GM12878 (cell line): ENCODE measurements at regions not wholly inside any gene's neighbourhood (a gene's known extent, or its start where the extent isn't known, plus 50 kb on each side); places are given as distances from the start of the nearest gene placed in this dataset.

Source experiments
- ATAC-seq: fragments of 200-7000 bp; cut with Tn5 transposase; 3 replicates; pipeline ENCODE4 v1.9.1; 2020; ENCODE audit warnings: mild to moderate bottlenecking, moderate library complexity
- BruUV-seq: library from RNA; stranded (reverse); fragments of 400-500 nt; replicated peaks from 2 replicates; lab custom pipeline; 2021; lab: Mats Ljungman, UMichigan
- CTCF ChIA-PET: fragments of 300-600 bp; sonication (Branson Sonifier 250); formaldehyde crosslinking; extraction: SDS; loops from one replicate; lab custom pipeline; 2021; ENCODE audit warnings: inconsistent platforms; lab: Yijun Ruan, JAX
- POLR2A ChIA-PET: fragments of 350-600 bp; formaldehyde crosslinking; extraction: SDS; loops from one replicate; lab custom pipeline; 2021; ENCODE audit warnings: inconsistent platforms; lab: Charles Lee
- RAD21 ChIA-PET: fragments of 300-600 bp; sonication (Branson Sonifier 250); formaldehyde crosslinking; loops from one replicate; lab custom pipeline; 2023; ENCODE audit warnings: antibody characterized with exemption; ENCODE audit not compliant: unreplicated experiment; lab: Charles Lee
- SMC1A ChIA-PET: fragments of 300-600 bp; sonication (Branson Sonifier 250); formaldehyde crosslinking; loops from one replicate; lab custom pipeline; 2023; ENCODE audit not compliant: unreplicated experiment, uncharacterized antibody; lab: Charles Lee
- DNase-seq: peaks from one replicate; pipeline ENCODE4 v3.0.0-alpha.2; 2011; ENCODE audit warnings: low read depth, low spot score
- FAIRE-seq: peaks from 3 replicates; lab custom pipeline; 2011; peaks lifted over from hg19 to GRCh38; lab: Jason Lieb, UNC
- H2AFZ ChIP-seq: 2 replicates; pipeline ENCODE4 v1.6.0; 2011; ENCODE audit warnings: low read depth, low read length, control low read depth; ENCODE audit not compliant: control insufficient read depth
- H3K27ac ChIP-seq: 2 replicates; pipeline ENCODE4 v1.5.1; 2011; ENCODE audit warnings: control low read depth; ENCODE audit not compliant: control insufficient read depth, insufficient read depth
- H3K27me3 ChIP-seq, 2 experiments: replicated peaks in 1 of 2; 2 replicates each; pipeline versions ENCODE4 v1.6.0 to v1.6.1; 2011; ENCODE audit warnings: low read length in 1 of 2; ENCODE audit not compliant: control insufficient read depth in 2 of 2, insufficient read depth in 2 of 2
- H3K36me3 ChIP-seq, 2 experiments: 2 replicates each; pipeline ENCODE4 v1.5.1; 2011; ENCODE audit warnings: low read length in 1 of 2; ENCODE audit not compliant: control insufficient read depth in 2 of 2, insufficient read depth in 2 of 2
- H3K4me1 ChIP-seq: 2 replicates; pipeline ENCODE4 v1.6.1; 2011; ENCODE audit warnings: mild to moderate bottlenecking, low read length, moderate library complexity, mixed read lengths; ENCODE audit not compliant: control insufficient read depth, insufficient read depth
- H3K4me2 ChIP-seq: 2 replicates; pipeline ENCODE4 v1.6.0; 2011; ENCODE audit warnings: control low read depth; ENCODE audit not compliant: control insufficient read depth, insufficient read depth
- H3K4me3 ChIP-seq: fragments of 200-600 bp; sonication (generic); 2 replicates; pipeline ENCODE4 v1.5.1; 2016
- H3K79me2 ChIP-seq: 2 replicates; pipeline ENCODE4 v1.6.0; 2011; ENCODE audit warnings: low read length; ENCODE audit not compliant: control insufficient read depth, insufficient read depth
- H3K9ac ChIP-seq: 2 replicates; pipeline ENCODE4 v1.8.0; 2011; ENCODE audit warnings: low read length, control low read depth, mixed read lengths; ENCODE audit not compliant: control insufficient read depth, insufficient read depth
- H3K9me3 ChIP-seq: replicated peaks from 3 replicates; pipeline ENCODE4 v1.5.1; 2011; ENCODE audit warnings: mild to moderate bottlenecking, low read length; ENCODE audit not compliant: control insufficient read depth, insufficient read depth
- H4K20me1 ChIP-seq: 2 replicates; pipeline ENCODE4 v1.6.0; 2011; ENCODE audit not compliant: control insufficient read depth, insufficient read depth
- BMI1 ChIP-seq: fragments of 450-650 bp; IDR thresholded peaks from 2 replicates; pipeline ENCODE4 v1.6.1; 2016; ENCODE audit warnings: mild to moderate bottlenecking, moderate library complexity, borderline replicate concordance
- MEF2B ChIP-seq: fragments of 450-650 bp; IDR thresholded peaks from 2 replicates; pipeline ENCODE4 v1.6.1; 2018; ENCODE audit warnings: mild to moderate bottlenecking, moderate library complexity; ENCODE audit not compliant: partially characterized antibody, poor library complexity, severe bottlenecking
- MTA3 ChIP-seq: IDR thresholded peaks from 2 replicates; pipeline ENCODE4 v1.6.1; 2012; ENCODE audit warnings: low read length, inconsistent platforms, borderline replicate concordance
- PAX5 ChIP-seq: IDR thresholded peaks from 2 replicates; pipeline ENCODE4 v1.6.1; 2011; ENCODE audit warnings: low read depth, low read length, borderline replicate concordance
- RCOR1 ChIP-seq: conservative IDR thresholded peaks from 2 replicates; pipeline ENCODE4 v1.6.1; 2012; ENCODE audit warnings: low read depth, low read length, improper control_type of control experiment
- RELA ChIP-seq: fragments of 450-650 bp; IDR thresholded peaks from 2 replicates; pipeline ENCODE4 v1.8.0; 2014; ENCODE audit warnings: borderline replicate concordance; ENCODE audit not compliant: partially characterized antibody
- SP1 ChIP-seq: IDR thresholded peaks from one replicate; pipeline ENCODE4 v1.6.1; 2011; ENCODE audit warnings: low read depth, low read length
- SUZ12 ChIP-seq: fragments of 200-600 bp; sonication (generic); IDR thresholded peaks from one replicate; pipeline ENCODE4 v1.6.1; 2018; ENCODE audit warnings: antibody characterized with exemption, mild to moderate bottlenecking; ENCODE audit not compliant: unreplicated experiment
- ZNF217 ChIP-seq: fragments of 450-650 bp; IDR thresholded peaks from 2 replicates; pipeline ENCODE4 v1.6.1; 2017; ENCODE audit warnings: antibody characterized with exemption, mild to moderate bottlenecking
- ZNF274 ChIP-seq: IDR thresholded peaks from one replicate; pipeline ENCODE4 v1.8.0; 2011; ENCODE audit not compliant: insufficient read length, insufficient read depth
- ZSCAN29 ChIP-seq: fragments of 450-650 bp; IDR thresholded peaks from 2 replicates; pipeline ENCODE4 v1.6.1; 2017; ENCODE audit warnings: mild to moderate bottlenecking, moderate library complexity
- WGBS: methylation state at CpG from one replicate; pipeline ENCODE4 v1.1.6; 2016; ENCODE audit warnings: low lambda C conversion rate; ENCODE audit not compliant: insufficient replicate concordance, insufficient coverage; ENCODE audit errors: missing lambda C conversion rate; 5-methylcytosine and 5-hydroxymethylcytosine counted together
- in situ Hi-C: fragments of 300-500 bp; cut with MboI; formaldehyde crosslinking; loops from 9 replicates; pipeline ENCODE4 v1.14.3; 2018; ENCODE audit warnings: mixed read lengths
- intact Hi-C: fragments of 100-400 bp; cut with micrococcal nuclease; formaldehyde crosslinking; loops from one replicate; pipeline ENCODE4 v1.14.2; 2022; ENCODE audit not compliant: unreplicated experiment
- TF ChIP-seq, protein P1 (sequence below): fragments of 450-650 bp; IDR thresholded peaks from 2 replicates; pipeline ENCODE4 v1.6.1; 2017; ENCODE audit warnings: borderline replicate concordance
- TF ChIP-seq, protein P2 (sequence below): fragments of 450-650 bp; IDR thresholded peaks from 2 replicates; pipeline ENCODE4 v1.6.1; 2017; ENCODE audit warnings: mild to moderate bottlenecking, low read depth, inconsistent platforms; ENCODE audit not compliant: poor library complexity, severe bottlenecking
- TF ChIP-seq, protein P3 (sequence below): fragments of 150-350 bp; IDR thresholded peaks from 2 replicates; pipeline ENCODE4 v1.6.1; 2016; ENCODE audit warnings: low read depth, low read length

DNA sequence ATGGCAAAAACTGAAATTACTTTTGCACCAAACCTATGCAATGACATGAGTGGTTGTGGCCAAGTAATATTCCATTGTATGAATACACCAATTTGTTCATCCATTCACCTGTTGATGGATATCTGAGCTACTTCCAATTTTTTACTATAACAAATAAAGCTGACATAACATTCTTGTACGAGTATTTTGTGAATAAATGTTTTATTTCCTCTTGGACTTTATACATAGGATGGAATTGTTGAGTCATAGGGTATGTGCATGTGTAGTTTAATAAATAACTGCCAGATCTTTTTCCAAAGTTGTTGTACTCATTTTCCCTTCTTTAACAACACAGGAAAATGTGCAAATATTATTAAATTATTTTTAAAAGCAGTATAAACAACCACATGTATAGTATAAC, 146.1 kb upstream of the ZNF462 start (continued):
- TF ChIP-seq, protein P1, sequence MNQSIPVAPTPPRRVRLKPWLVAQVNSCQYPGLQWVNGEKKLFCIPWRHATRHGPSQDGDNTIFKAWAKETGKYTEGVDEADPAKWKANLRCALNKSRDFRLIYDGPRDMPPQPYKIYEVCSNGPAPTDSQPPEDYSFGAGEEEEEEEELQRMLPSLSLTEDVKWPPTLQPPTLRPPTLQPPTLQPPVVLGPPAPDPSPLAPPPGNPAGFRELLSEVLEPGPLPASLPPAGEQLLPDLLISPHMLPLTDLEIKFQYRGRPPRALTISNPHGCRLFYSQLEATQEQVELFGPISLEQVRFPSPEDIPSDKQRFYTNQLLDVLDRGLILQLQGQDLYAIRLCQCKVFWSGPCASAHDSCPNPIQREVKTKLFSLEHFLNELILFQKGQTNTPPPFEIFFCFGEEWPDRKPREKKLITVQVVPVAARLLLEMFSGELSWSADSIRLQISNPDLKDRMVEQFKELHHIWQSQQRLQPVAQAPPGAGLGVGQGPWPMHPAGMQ: no peak
- no peak for TF ChIP-seq SP1

- intact Hi-C loops: no loop called here
- FAIRE-seq: no peak
- POLR2A ChIA-PET: no interaction called here
- no peak overlapping the region for H3K9ac ChIP-seq
- H3K79me2 ChIP-seq: no peaks in the 10 kb centered on the region
- TF ChIP-seq, protein P2, sequence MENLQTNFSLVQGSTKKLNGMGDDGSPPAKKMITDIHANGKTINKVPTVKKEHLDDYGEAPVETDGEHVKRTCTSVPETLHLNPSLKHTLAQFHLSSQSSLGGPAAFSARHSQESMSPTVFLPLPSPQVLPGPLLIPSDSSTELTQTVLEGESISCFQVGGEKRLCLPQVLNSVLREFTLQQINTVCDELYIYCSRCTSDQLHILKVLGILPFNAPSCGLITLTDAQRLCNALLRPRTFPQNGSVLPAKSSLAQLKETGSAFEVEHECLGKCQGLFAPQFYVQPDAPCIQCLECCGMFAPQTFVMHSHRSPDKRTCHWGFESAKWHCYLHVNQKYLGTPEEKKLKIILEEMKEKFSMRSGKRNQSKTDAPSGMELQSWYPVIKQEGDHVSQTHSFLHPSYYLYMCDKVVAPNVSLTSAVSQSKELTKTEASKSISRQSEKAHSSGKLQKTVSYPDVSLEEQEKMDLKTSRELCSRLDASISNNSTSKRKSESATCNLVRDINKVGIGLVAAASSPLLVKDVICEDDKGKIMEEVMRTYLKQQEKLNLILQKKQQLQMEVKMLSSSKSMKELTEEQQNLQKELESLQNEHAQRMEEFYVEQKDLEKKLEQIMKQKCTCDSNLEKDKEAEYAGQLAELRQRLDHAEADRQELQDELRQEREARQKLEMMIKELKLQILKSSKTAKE: no peak
- TF ChIP-seq MTA3 (no peak), RCOR1 (no peak), ZNF274 (no peak), ZNF217 (no peak), MEF2B (no peak), PAX5 (no peak), SUZ12 (no peak), BMI1 (no peak), RELA (no peak), ZSCAN29 (no peak)
- TF ChIP-seq, protein P3, sequence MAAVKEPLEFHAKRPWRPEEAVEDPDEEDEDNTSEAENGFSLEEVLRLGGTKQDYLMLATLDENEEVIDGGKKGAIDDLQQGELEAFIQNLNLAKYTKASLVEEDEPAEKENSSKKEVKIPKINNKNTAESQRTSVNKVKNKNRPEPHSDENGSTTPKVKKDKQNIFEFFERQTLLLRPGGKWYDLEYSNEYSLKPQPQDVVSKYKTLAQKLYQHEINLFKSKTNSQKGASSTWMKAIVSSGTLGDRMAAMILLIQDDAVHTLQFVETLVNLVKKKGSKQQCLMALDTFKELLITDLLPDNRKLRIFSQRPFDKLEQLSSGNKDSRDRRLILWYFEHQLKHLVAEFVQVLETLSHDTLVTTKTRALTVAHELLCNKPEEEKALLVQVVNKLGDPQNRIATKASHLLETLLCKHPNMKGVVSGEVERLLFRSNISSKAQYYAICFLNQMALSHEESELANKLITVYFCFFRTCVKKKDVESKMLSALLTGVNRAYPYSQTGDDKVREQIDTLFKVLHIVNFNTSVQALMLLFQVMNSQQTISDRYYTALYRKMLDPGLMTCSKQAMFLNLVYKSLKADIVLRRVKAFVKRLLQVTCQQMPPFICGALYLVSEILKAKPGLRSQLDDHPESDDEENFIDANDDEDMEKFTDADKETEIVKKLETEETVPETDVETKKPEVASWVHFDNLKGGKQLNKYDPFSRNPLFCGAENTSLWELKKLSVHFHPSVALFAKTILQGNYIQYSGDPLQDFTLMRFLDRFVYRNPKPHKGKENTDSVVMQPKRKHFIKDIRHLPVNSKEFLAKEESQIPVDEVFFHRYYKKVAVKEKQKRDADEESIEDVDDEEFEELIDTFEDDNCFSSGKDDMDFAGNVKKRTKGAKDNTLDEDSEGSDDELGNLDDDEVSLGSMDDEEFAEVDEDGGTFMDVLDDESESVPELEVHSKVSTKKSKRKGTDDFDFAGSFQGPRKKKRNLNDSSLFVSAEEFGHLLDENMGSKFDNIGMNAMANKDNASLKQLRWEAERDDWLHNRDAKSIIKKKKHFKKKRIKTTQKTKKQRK: no peak
- TF ChIP-seq, all 136 proteins: peak for 0
- Histone ChIP-seq H3K9me3 (no peaks in the 10 kb centered on the region), H2AFZ (no peak overlapping the region), H3K4me3 (no peak overlapping the region), H3K27me3 (no peaks in the 10 kb centered on the region), H3K27ac (no peak overlapping the region), H4K20me1 (no peaks in the 10 kb centered on the region), H3K4me2 (no peak overlapping the region), H3K4me1 (no peaks in the 10 kb centered on the region), H3K36me3 (no peaks in the 10 kb centered on the region)
- DNase-seq: no peak
- in situ Hi-C loops: no loop called here
- CTCF ChIA-PET: no interaction called here
- SMC1A ChIA-PET: no interaction called here
- no TSS peak for BruUV-seq
- WGBS: 3% methylated on average over 2 of the region's 2 CpGs
- ATAC-seq: no peak
- RAD21 ChIA-PET: no interaction called here
Observed at GRCh38 chr9:106717686-106718085, 145.3 kb upstream of the ZNF462 start.
